Naive thymus-derived CD8-positive, alpha-beta T cell (primary cell): ENCODE measurements at regions not wholly inside any gene's neighbourhood (a gene's known extent, or its start where the extent isn't known, plus 50 kb on each side); places are given as distances from the start of the nearest gene placed in this dataset.

Experiments
- ATAC-seq, 2 donors: fragments of 150-1000 bp; cut with Tn5 transposase in 1 of 2; sonication (Bioruptor Pico), chemical (Tn5 transposase) in 1 of 2; 1 replicate in 1 of 2; 2 replicates in 1 of 2; pipeline ENCODE4 v1.10.0; 2021; ENCODE audit warnings: mild to moderate bottlenecking in 2 of 2, moderate library complexity in 2 of 2
- POLR2A ChIA-PET: fragments of 350-600 bp; sonication (Branson Sonifier 250); formaldehyde crosslinking; loops from one replicate; lab custom pipeline; 2021; ENCODE audit warnings: antibody characterized with exemption; lab: Charles Lee
- DNase-seq, 10 donors: peaks; one replicate each; pipeline versions ENCODE4 v3.0.0 to v3.0.0-alpha.2; 2020 to 2022
- H3K27ac Mint-ChIP-seq, 10 donors: one replicate each; pipeline ENCODE4 v1.8.0; 2020 to 2022; ENCODE audit warnings: mild to moderate bottlenecking in 10 of 10, mixed read lengths in 10 of 10, moderate library complexity in 4 of 10, inconsistent platforms in 1 of 10
- H3K27me3 Mint-ChIP-seq, 5 donors: one replicate each; pipeline ENCODE4 v1.8.0; 2021 to 2022; ENCODE audit warnings: mixed read lengths in 5 of 5
- H3K36me3 Mint-ChIP-seq, 3 donors: one replicate each; pipeline ENCODE4 v1.8.0; 2020 to 2022; ENCODE audit warnings: mixed read lengths in 3 of 3, mild to moderate bottlenecking in 2 of 3, inconsistent platforms in 1 of 3
- H3K4me1 Mint-ChIP-seq, 4 donors: one replicate each; pipeline ENCODE4 v1.8.0; 2021 to 2022; ENCODE audit warnings: mixed read lengths in 4 of 4
- H3K4me3 Mint-ChIP-seq, 10 donors: one replicate each; pipeline ENCODE4 v1.8.0; 2020 to 2022; ENCODE audit warnings: mild to moderate bottlenecking in 10 of 10, mixed read lengths in 10 of 10, moderate library complexity in 6 of 10, inconsistent platforms in 1 of 10
- H3K9me3 Mint-ChIP-seq, 9 donors: one replicate each; pipeline ENCODE4 v1.8.0; 2020 to 2022; ENCODE audit warnings: mixed read lengths in 9 of 9, mild to moderate bottlenecking in 3 of 9, inconsistent platforms in 1 of 9, moderate library complexity in 1 of 9

GRCh38 chr1:96048572-96049212 lies 672.9 kb upstream of the PTBP2 start:
- POLR2A ChIA-PET: no interaction called here
- Mint-ChIP-seq H3K27ac (no peak overlapping the region), H3K9me3 (peaks cover 0 to 21% (median 4%) of the 10 kb centered on the region in 9 donors), H3K4me1 (no peaks in the 10 kb centered on the region), H3K36me3 (no peaks in the 10 kb centered on the region), H3K27me3 (peaks cover 0 to 3% (median 0%) of the 10 kb centered on the region in 5 donors), H3K4me3 (no peak overlapping the region)
- DNase-seq: no peak
- no peak for ATAC-seq

- no peak overlapping the region for H3K27ac Mint-ChIP-seq
- DNase-seq (no peak), ATAC-seq (no peak)
- no peaks in the 10 kb centered on the region for H3K4me1 Mint-ChIP-seq
- peaks cover 0 to 25% (median 9%) of the 10 kb centered on the region in 9 donors for H3K9me3 Mint-ChIP-seq
- peaks cover 0 to 3% (median 0%) of the 10 kb centered on the region in 5 donors for H3K27me3 Mint-ChIP-seq
- no peaks in the 10 kb centered on the region for H3K36me3 Mint-ChIP-seq
- no peak overlapping the region for H3K4me3 Mint-ChIP-seq
- POLR2A ChIA-PET: no interaction called here
These were observed 671.7 kb upstream of the PTBP2 start for GRCh38 chr1:96049759-96050409.

- no peak for DNase-seq
- POLR2A ChIA-PET: no interaction called here
- no peak for ATAC-seq
- H3K9me3 Mint-ChIP-seq: peaks cover 0 to 15% (median 10%) of the 10 kb centered on the region in 9 donors
- H3K4me3 Mint-ChIP-seq: no peak overlapping the region
- H3K27me3 Mint-ChIP-seq: no peaks in the 10 kb centered on the region
- no peaks in the 10 kb centered on the region for H3K36me3 Mint-ChIP-seq
- H3K27ac Mint-ChIP-seq: no peak overlapping the region
- no peaks in the 10 kb centered on the region for H3K4me1 Mint-ChIP-seq
These were observed 662.3 kb upstream of the PTBP2 start for GRCh38 chr1:96059276-96059675.

GRCh38 chr1:96059736-96060135 lies 661.8 kb upstream of the PTBP2 start:
- POLR2A ChIA-PET: no interaction called here
- Mint-ChIP-seq H3K4me3 (no peak overlapping the region), H3K4me1 (no peaks in the 10 kb centered on the region)

GRCh38 chr1:96060621-96061020 lies 661.0 kb upstream of the PTBP2 start:
- Mint-ChIP-seq H3K4me1 (no peaks in the 10 kb centered on the region), H3K27ac (no peak overlapping the region), H3K36me3 (no peaks in the 10 kb centered on the region), H3K27me3 (no peaks in the 10 kb centered on the region), H3K4me3 (no peak overlapping the region), H3K9me3 (peaks cover 0 to 12% (median 8%) of the 10 kb centered on the region in 9 donors)
- DNase-seq: no peak
- ATAC-seq: no peak
- POLR2A ChIA-PET: no interaction called here

More at GRCh38 chr1:96059736-96060135, 661.8 kb upstream of the PTBP2 start:
- Mint-ChIP-seq H3K36me3 (no peaks in the 10 kb centered on the region), H3K9me3 (peaks cover 0 to 11% (median 9%) of the 10 kb centered on the region in 9 donors), H3K27me3 (no peaks in the 10 kb centered on the region), H3K27ac (no peak overlapping the region)
- no peak for DNase-seq
- ATAC-seq: no peak

GRCh38 chr1:96072021-96072420 lies 649.6 kb upstream of the PTBP2 start:
- Mint-ChIP-seq H3K4me1 (no peaks in the 10 kb centered on the region), H3K36me3 (no peaks in the 10 kb centered on the region), H3K4me3 (no peak overlapping the region), H3K27ac (no peak overlapping the region), H3K27me3 (peaks cover 0 to 4% (median 0%) of the 10 kb centered on the region in 5 donors), H3K9me3 (peaks cover 0 to 9% (median 2%) of the 10 kb centered on the region in 9 donors)
- no peak for ATAC-seq
- POLR2A ChIA-PET: no interaction called here
- no peak for DNase-seq

GRCh38 chr1:96073100-96073499 lies 648.5 kb upstream of the PTBP2 start:
- ATAC-seq (no peak), DNase-seq (no peak)
- POLR2A ChIA-PET: no interaction called here
- Mint-ChIP-seq H3K36me3 (no peaks in the 10 kb centered on the region), H3K27me3 (peaks cover 0 to 4% (median 0%) of the 10 kb centered on the region in 5 donors), H3K4me1 (no peaks in the 10 kb centered on the region), H3K4me3 (no peak overlapping the region), H3K27ac (no peak overlapping the region), H3K9me3 (peaks cover 0 to 9% (median 2%) of the 10 kb centered on the region in 9 donors)

- Mint-ChIP-seq H3K36me3 (no peaks in the 10 kb centered on the region), H3K4me3 (no peak overlapping the region), H3K27me3 (peaks cover 0 to 4% (median 0%) of the 10 kb centered on the region in 5 donors), H3K4me1 (no peaks in the 10 kb centered on the region), H3K9me3 (peaks cover 0 to 11% (median 2%) of the 10 kb centered on the region in 9 donors), H3K27ac (no peak overlapping the region)
- ATAC-seq: no peak
- no peak for DNase-seq
- POLR2A ChIA-PET: no interaction called here
These were observed 647.2 kb upstream of the PTBP2 start for GRCh38 chr1:96074422-96074821.

GRCh38 chr1:96074876-96075577 lies 646.6 kb upstream of the PTBP2 start:
- Mint-ChIP-seq H3K27me3 (peaks cover 0 to 4% (median 0%) of the 10 kb centered on the region in 5 donors), H3K27ac (no peak overlapping the region), H3K36me3 (no peaks in the 10 kb centered on the region), H3K9me3 (peaks cover 0 to 10% (median 3%) of the 10 kb centered on the region in 9 donors), H3K4me3 (no peak overlapping the region), H3K4me1 (no peaks in the 10 kb centered on the region)
- POLR2A ChIA-PET: no interaction called here
- no peak for DNase-seq
- no peak for ATAC-seq

GRCh38 chr1:96075704-96076455 lies 645.7 kb upstream of the PTBP2 start:
- Mint-ChIP-seq H3K4me3 (no peak overlapping the region), H3K27ac (no peak overlapping the region), H3K27me3 (peaks cover 0 to 4% (median 0%) of the 10 kb centered on the region in 5 donors), H3K9me3 (peaks cover 0 to 7% (median 0%) of the 10 kb centered on the region in 9 donors), H3K4me1 (no peaks in the 10 kb centered on the region), H3K36me3 (no peaks in the 10 kb centered on the region)
- ATAC-seq: no peak
- DNase-seq: no peak
- POLR2A ChIA-PET: no interaction called here

GRCh38 chr1:96076589-96076988 lies 645.0 kb upstream of the PTBP2 start:
- H3K27me3 Mint-ChIP-seq: peaks cover 0 to 4% (median 0%) of the 10 kb centered on the region in 5 donors
- H3K4me1 Mint-ChIP-seq: no peaks in the 10 kb centered on the region
- no peak overlapping the region for H3K27ac Mint-ChIP-seq
- ATAC-seq (no peak), DNase-seq (no peak)
- no peaks in the 10 kb centered on the region for H3K36me3 Mint-ChIP-seq
- peaks cover 0 to 7% (median 0%) of the 10 kb centered on the region in 9 donors for H3K9me3 Mint-ChIP-seq
- H3K4me3 Mint-ChIP-seq: no peak overlapping the region
- POLR2A ChIA-PET: no interaction called here

- H3K36me3 Mint-ChIP-seq: no peaks in the 10 kb centered on the region
- H3K9me3 Mint-ChIP-seq: peaks cover 0 to 14% (median 1%) of the 10 kb centered on the region in 9 donors
- H3K4me1 Mint-ChIP-seq: no peaks in the 10 kb centered on the region
- POLR2A ChIA-PET: no interaction called here
- H3K4me3 Mint-ChIP-seq: no peak overlapping the region
- H3K27me3 Mint-ChIP-seq: no peaks in the 10 kb centered on the region
- ATAC-seq: no peak
- no peak overlapping the region for H3K27ac Mint-ChIP-seq
- DNase-seq: no peak
These were observed 642.0 kb upstream of the PTBP2 start for GRCh38 chr1:96079581-96079980.
